GM12872 (cell line): ENCODE measurements at regions not wholly inside any gene's neighbourhood (a gene's known extent, or its start where the extent isn't known, plus 50 kb on each side); places are given as distances from the start of the nearest gene placed in this dataset.

Source experiments
- CTCF ChIP-seq: IDR thresholded peaks from 3 replicates; pipeline ENCODE4 v1.5.1; 2011; ENCODE audit warnings: low read depth, mild to moderate bottlenecking, low read length, moderate library complexity; ENCODE audit not compliant: insufficient read depth

DNA sequence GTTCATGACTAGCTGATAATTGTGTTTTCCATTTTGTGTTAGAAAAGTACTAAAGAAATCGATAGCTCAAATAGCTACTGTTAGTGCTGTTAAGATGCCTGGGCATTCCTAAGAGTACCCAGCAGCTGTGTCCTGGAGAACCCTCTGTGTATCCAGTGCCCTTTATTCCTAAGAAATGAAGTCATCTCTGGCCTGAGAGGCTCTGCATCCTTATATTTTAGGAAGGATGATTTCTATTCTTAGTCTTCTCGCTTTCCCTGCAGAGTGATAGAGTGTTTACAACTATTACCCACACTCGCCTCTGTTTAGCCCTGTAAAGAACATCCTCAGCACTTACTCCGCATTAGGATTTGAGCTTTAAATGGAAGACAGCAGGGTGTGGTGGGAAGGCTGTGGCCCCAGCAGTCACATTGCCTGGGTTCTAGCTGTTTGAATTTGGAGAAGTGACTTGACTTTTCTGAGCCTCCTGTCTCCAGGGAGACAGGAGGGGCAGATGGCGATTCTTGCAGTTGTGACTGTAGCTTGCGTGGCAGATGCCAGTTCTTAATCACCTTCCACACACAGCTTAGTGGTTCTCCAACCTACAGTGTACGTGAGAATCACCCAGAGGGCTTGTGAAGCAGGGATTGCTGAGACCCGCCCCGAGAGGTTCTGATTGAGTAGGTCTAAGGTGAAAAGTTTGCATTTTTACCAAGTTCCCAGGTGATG, 177.2 kb upstream of the PITX1 start:
- TF ChIP-seq CTCF: no peak

DNA sequence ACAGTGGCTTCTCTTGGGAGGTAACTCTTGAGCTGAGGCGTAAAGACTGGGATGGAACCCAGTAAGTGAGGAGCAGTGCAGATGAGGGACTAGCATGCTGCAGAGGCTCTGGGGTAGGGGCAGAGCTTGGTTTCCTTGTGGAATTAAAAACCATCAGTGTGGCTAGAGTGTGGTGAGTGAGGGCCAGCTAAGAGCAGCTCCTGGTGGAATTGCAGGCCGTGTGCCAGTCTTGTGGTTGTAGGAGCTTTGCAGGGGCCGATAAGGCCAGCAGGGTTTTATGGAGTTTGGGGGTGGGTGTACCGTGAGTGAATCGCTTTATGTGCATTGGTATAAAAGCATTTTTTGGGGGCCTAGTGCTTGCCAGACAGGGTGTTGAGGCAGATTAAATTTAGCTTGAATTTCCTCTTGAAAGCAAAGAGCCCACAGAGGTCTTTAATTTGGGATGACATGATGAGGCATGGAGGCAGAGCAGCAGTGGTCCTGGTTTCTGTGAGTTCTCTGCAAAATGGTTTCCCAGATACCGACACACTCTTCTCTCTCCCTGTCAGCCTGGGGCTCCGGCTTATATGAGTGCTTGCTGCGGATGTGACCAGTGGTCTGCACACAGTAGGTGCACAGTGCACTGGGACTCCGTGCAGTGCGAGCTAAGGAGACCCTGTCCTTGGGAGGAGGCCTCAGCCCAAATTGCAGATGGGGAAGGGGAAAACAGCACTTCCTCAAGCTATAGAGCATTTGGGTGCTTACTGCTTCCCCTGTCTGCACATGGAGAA, 176.4 kb upstream of the PITX1 start:
- no peak for TF ChIP-seq CTCF

GRCh38 chr5:135208903-135209721, 175.1 kb upstream of the PITX1 start:
- TF ChIP-seq CTCF: no peak

DNA sequence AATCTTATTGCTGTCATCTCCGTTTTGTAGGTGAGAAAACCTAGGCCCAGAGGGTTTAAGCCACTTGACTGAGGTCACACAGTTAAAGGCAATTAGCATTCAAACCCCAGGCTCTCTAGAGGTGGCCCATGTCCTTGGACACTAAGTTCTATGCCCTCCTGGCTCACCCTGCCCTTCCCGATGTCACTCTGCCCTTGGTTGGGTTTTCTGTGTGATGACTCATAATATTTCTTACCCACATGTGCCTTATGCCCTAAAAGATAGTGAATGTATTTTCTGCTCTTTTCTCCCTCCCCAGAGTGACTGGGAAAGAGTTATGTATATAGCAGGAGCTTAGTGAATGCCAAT, 174.5 kb upstream of the PITX1 start:
- TF ChIP-seq CTCF: no peak

GRCh38 chr5:135207866-135208265, 173.8 kb upstream of the PITX1 start:
- TF ChIP-seq CTCF: no peak

- TF ChIP-seq CTCF: no peak
These were observed 172.8 kb upstream of the PITX1 start for GRCh38 chr5:135206862-135207261.

GRCh38 chr5:135205632-135206349, 171.8 kb upstream of the PITX1 start:
- no peak for TF ChIP-seq CTCF
